DMS53 (cell line): ENCODE measurements at regions not wholly inside any gene's neighbourhood (a gene's known extent, or its start where the extent isn't known, plus 50 kb on each side); places are given as distances from the start of the nearest gene placed in this dataset.

Source experiments
- DNase-seq: peaks from one replicate; lab custom pipeline; 2025; lab: John Stamatoyannopoulos, UW

DNA sequence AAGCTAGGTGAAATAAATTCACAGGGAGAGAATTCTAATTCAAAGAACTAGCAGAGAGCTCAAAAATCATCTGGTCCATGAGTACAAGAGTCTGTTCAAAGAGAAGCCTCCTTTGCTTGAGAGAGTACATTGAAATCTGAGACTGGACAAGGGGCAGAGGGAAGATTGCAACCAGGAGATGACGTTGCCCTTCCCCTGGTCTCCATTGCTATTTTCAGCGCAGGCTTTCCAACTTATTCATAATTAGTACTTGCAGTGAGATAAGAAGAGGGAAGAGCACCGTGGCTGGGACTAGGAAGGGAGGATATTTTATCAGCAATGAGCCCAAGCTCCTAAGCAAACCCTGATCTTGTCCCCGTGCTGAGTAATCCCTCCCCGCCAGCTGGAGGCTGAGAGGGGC lies 251.8 kb upstream of the RORA start:
- DNase-seq = no peak

DNA sequence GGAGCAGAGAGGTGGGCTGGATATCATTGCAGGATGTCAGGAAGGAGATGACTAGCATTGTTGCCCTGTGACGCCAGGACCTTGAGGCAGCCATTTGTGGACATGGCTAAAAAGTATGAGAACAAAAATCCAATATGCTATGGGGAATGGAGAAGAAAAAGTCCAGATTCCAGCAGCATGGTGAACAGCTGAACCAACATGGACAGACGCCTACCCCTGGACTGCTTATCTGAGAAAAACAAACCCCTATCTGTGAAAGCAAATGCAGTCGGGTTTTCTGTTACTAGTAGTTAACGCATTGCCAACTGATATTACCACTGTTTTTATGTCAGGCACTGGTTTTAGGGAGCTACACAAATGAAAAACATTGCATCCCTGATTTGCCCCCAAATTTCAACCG lies 251.2 kb upstream of the RORA start:
- no peak for DNase-seq

DNA sequence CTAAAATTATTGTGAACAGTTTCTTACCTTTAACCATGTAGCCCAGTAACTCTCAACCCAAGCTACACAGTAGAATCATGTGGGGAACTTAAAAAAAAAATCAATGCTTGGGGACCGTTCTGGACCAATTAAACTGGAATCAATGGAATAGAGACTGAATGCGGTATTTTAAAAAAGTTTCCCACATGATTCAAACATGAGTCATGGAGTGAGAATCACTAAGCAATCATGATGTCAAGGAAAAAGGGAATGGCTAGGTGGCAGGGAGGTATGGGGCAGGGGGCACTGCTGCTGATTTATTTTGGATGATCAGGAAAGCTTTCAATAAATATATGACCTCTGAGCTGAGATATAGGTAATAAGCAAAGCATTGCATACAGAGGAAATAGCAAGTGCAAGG lies 250.5 kb upstream of the RORA start:
- no peak for DNase-seq

DNA sequence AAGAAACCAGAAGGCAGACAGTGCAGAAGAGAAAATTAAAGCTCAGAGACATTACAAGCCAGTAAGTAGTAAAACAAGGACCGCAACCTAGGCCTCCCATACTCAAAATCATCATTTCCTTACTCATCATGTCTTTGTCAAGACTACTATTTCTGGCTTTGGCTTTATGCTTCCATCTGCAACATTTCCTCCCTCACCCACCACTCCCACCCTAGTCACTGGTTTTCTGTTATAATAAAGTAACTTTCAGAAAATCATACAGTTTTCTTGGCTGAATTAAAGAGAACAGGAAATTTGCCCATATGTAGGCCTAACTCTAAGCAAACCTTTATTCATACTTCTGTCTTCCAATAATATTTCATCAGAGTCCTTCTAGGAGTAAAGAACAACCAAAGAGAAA lies 247.6 kb upstream of the RORA start:
- no peak for DNase-seq

DNA sequence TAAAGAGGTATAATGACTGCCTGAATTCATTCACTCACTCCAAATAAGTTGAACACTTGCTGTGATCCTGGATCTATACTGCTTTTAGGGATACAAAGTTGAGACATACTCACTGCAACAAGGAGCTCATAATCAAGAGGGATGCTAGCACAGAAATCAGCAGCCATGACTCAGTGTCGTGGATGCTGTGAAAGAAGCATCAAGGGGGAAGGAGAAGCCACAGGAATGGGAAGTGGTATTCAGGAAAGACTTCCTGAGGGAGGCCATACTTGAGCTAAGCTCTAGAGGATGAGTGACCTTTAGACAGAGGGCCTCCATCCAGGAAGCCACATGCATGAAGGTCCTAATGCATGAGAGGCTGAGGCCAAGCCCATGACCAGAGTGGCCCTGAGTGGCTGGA lies 245.7 kb upstream of the RORA start:
- DNase-seq = no peak

DNA sequence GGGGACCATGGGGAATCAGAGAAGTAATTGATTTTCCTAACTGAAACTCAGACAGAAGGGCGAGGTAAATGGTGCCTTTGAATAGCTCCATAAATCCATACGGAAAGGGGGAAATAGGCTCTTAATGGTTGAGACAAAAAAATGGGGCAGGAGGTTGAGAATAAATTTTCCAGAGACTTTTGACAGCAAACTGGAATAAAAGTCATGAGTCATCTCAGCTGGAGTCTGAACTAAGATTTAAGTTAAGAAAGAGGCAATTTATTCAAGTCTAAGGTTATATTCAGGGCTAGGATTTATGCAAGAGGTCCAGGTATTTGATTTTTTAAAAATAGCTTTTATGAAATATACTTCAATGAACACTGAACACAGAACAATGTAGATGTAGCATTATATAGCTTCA lies 238.7 kb upstream of the RORA start:
- DNase-seq = no peak

DNA sequence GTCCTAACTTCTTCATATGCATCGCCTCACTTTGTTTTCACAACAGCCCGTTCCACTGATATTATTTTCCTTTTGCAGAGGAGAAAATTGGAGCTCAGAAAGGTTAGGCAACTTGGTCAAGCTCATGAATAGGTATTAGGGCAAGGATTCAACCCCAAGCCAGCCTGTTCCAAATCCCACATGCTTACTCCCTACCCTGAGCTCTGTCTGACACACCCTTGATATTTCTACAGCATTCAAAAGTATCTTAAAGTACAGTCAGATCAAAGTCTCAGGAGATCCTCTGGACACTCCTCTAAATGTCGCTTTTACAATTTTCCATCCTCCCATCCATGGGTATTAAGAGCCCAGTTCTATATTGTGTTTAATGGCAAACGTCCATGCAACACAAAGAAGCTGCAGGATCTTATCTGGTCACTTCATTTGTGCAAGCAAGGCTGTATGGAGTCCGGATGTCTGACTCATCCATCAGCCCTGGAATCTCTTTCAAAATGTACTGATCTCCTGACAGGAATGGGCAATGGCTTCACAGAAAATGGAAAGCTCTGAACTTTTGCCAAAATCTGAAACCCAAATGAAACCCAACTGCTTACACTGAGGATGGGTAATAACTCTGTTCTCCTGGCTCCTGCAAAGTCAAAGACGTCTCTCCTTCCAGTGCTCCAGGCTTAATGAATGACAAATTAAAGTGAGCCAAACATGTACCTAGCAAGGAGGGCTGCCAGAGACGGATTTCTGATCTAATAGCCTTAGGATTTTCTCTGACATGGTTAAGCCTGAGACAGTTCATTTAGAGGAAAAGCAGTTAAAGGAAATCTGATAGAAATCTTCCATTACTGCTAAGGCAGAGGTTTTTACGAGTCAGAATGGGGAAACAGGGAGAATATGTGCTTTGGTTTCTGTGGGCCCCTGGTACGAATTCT lies 230.9 kb upstream of the RORA start:
- peak; percentile 13 for DNase-seq

DNA sequence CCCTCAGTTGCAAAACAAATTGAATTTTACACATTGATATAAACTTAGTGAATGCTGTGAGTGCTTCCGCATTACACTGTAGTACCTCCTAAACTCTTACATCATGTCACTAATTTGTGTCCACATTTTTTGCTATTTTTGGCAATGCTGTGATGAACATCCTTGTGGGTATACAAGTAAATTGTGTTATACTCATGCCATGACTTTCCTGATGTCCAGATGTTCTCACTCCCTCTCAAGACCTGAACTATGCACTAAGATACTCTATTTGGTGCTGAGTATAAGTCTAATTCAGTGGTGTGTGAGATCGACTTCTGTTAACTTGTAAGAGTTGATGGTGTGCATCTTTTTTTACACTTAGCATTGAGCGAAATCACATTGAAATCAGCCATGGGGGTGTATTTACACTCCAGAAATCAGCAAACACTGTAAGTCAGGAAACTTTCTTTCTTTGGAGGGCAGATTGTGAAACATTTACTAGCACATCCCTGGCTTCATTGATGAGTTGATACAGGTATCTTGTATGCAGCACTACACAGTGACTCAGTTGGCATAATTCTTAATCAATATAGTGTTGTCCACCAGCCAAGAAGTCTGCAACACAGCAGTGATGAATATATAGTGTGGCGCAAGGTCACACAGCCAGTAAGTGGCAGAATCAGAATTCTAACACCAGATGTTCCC lies 228.1 kb upstream of the RORA start:
- DNase-seq = no peak

DNA sequence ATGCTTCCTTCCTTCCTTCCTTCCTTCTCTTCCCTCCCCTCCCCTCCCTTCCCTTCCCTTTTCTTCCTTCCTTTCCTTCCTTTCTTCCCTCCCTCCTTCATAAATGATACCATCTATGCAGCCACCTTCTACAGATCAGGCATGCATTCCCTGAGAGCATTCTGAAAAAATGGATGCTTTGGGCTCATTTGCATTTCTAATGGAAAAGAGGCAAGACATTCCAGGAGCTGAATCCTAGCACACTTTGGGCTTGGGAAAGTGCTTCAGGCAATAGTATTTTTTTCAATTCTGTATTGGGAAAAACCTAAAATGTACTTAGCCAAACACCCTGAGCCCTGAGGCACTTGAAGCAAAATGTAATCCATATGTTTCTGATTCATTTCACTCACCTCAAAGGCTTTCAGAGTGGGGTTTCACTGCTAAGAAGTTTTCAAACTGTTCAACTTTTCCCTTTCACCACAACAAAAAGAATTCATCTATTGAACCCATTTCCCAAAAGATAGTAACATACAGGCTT lies 220.1 kb upstream of the RORA start:
- DNase-seq = no peak

DNA sequence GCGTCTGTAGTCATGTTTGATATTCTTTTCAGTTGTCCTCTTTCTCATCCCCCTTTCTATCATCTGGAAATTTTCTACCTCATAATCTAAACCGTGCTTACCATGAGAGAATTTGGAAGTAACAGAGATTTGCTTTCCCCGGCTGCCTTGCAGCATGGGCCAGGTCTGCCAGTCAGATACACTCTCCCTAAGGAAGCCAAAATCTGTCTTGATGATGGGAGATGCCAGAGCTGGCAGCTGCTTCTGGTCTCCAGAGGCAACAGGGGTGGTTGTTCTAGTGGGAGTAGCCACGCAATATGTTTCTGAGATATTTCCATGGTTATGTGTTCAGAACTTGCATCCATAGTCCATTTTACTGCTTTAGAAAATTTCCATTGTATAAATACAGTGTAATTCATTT lies 218.9 kb upstream of the RORA start:
- DNase-seq = no peak

DNA sequence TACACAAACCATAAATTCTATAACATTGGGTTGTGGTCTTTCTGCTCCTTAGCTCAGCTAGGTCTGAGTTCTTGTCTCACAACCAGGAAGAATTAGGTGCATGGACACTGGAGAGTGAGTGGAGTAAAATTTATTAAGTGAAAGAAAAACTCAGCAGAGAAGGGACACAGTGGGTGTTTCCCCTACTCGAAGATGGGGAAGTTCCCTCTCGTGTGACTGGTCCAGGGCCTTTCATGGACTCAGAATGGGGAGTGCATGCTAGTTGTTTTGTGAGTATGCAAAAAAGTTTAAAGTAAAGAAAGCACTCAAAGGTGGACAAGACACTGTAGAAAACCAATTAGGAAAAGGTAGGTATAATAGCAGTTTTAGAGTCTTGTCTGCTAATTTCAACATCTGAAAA lies 215.5 kb upstream of the RORA start:
- no peak for DNase-seq

DNA sequence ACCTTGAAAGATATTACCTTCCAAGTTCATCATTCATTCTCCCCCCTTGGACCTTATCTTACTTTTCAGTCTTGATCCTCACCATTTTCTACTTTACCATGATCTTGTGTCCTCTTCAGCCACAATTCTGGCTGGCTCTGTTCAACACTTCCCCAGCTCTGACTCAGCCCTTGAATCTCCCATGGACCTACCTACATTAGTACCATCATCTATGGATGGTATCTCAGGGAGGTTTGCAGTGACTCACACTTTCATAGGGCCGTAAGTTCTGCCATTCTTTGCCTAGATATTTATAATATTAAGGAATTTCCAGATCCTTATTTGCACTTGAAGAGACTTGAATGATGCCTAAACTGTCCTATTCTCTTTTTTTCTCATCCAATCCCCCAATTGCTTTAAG lies 213.7 kb upstream of the RORA start:
- DNase-seq = no peak

DNA sequence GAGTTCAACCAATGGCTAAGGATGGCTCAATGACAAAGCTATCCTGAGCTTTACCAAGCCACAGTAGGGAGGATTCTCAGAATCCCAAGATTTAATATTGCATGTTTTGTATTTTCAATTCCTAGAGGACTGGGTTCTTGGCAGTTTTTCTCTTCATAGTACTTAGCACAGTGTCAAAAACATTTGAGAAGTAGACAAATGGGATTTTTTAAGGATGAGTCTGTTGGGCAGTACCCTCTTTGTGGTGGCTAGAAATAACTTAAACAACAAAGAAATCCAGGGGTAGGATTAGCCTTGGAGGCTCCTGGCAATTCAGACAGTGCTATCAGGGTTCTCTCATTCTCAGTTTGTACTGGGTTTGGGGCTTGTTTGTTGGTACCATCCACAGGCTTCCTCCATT lies 212.8 kb upstream of the RORA start:
- DNase-seq = no peak

DNA sequence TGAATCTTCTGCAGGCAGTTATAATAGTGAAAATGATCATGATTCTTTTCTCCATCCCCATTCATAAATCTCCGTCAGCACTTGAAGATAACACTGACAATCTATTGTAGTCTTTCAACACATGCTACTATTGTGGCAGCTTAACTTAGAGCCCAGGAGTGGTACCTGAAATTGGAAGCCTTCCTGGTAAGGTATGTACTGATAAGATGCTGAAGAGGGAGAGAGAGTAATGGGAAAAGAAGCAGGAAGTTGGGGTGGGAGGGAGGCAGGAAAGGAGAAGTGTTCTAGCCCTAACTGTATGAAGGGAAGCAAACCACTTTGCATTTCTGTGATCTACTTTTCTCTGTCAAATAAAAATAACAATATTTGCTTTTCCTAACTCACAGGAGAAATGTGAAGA lies 197.4 kb upstream of the RORA start:
- DNase-seq = no peak

DNA sequence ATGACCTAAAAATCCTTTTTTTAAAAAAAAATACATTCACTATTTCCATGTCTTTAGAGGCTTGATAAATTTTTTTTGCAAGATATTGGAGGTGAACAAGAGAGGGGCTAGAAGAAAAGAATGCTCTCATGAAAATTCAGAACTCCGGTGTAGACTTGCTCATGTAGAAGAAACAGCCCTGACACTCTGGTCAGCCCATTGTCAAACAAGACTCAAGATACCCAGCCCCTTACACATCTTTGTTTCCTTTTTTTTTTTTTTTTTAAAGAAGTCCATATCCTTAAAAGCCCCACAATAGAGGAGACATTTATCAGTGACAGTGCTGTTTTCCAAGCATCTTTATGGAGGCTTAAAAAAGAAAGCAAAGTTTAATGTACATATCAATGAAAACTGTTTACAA lies 196.8 kb upstream of the RORA start:
- DNase-seq = no peak

DNA sequence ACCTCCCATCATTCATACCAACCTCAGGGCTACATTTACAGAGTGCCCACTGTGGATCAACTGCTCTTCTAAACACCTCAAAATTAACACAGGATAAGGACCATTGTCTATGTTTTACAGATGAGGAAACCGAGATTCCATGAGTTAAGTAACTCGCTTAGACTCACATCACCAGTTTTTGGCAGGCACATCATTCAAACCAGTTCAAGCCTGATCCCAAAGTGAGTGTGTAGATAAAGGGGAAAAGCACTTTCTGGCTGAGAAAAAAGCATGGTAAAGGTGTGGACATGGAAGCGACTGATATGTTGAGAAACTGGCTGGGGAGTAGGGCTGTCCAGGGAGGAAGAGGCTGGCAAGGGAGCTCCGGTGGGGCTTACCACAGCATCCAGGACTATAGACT lies 193.7 kb upstream of the RORA start:
- no peak for DNase-seq

DNA sequence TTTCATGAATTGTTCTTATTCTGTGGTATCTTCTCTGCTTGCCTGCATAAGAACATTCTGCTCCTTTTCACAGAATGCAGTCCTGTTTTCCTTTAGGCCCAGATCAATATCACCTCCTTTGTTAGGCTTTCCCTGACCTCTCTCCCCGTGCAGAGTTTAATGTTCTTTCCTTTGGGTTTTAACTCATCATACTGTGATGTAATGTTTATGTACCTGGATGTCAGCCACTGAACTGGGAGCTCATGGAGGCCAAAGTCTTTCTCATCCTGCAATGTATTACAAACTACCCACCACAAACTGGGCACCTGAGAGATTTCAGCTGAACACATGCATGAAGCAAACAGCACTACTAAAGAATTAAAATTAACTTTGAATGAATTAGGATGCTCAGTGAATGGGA lies 192.8 kb upstream of the RORA start:
- DNase-seq = no peak

DNA sequence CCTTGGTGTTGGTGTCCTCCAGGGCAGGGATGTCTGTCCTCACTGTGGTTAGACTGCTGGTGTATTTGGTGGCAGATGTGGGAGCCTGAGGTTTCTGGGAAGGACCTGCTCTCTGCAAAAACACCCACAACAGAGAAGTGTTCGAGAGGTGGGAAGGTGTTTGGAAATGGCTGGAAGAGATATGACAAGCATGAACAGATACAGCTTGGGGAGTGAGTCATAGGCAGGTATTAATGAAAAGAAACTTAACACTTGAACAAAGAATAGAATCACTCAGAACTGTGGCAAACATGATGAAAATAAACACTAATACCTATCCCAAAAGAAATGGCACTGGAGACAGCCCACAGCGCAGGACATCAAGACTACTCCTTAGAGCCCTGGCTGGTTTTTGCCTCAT lies 192.4 kb upstream of the RORA start:
- peak; percentile 6 for DNase-seq

DNA sequence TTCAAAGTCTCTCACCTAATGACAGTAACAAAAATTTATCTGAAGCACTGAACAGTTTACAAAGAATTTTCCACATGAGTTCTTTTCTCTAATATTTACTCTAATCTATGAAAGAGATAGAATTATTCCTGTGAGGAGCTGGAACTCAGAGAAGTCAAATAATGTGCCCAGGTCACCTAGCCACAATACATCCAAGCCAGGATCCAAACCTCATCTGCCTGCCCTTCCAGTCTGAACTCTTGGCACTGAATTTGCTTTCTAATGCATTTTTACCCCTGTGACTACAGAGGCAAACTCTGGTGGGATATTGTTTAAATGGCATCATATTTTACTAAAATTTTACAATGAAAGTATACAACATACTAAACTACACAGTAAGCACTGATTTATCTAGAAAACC lies 191.4 kb upstream of the RORA start:
- no peak for DNase-seq

DNA sequence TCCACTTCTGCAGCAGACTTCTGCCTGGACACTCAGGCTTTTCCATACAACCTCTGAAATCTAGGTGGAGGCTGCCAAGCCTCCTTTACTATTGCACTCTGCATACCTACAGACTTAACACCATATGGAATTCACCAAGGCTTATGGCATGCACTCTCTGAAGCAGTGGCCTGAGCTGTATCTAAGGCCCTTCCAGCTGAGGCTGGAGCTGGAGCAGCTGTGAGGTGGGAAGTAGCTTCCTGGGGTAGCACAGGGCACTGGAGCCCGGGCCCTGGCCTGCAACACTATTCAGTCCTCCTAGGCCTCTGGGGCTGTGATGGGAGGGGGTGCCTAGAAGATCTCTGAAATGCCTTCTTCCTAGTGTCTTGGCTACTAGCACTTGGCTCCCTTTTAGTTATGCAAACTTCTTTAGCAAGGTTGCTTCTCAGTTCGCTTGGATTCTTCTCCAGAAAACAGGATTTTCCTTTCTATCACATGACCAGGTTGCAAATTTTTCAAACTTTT lies 186.6 kb upstream of the RORA start:
- no peak for DNase-seq

DNA sequence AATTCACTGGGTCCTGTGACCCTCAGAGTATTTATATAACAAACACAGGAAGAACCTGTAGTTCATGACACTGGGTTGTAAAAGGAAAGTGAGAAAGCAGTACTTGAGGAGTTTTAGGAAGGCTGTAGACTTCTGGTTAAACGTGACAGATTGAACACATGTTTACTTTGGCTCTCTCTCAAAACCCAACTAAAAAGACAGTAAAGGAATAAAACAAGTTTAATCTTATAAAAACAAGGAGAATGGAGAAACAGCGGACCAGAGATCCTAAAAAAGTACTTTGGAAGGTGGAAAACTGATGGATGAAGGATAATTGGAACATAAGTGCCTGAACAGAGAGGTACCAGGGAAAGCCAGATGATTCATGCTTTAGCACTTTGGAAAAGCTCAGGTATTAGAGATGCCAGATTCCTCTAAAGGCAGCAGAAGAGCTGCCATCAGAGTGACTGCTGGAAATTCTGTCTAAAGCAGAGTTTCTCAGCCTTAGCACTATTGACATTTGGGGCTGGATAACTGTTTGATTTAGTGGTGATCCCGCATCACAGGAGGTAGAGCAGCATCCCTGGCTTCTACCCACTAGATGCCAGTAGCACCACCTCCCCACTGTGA lies 182.9 kb upstream of the RORA start:
- DNase-seq = peak; percentile 48

DNA sequence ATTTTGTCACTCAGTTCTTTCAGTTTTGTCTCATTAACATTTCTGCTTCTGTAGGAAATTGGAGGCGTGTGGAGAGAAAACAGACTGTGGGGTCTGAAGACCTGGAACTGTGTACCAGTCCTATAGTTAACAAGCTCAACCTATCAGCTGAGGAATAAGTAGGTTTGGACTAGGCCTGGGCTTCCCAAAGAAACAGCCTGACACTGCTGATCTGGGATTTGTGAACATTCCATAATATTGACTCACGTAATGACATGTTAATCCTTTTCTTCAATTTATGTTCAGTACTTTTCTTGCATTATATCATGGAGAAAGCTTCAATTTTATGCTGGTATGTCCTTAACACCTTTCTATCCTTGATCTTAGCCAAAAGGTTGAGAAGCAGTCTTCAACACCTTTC lies 181.6 kb upstream of the RORA start:
- DNase-seq = no peak

DNA sequence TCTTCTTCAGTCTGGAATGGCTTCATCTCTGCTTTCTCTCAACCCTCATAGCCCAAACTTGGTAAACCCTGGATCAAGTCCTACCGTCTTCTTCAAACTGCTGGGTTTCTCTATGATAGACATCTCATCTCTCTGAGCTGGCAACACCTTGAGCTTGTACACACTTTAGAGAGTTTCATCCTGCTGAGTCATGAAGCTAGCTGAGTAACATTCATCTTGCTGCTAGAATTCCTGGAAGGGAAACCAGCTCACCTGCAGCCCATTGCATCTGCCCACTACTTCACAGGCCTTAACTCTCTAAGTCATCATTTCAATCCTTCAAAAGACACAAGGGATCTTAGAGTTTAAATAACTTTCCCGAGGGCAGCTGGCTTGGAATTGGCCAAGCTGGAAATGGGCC lies 175.5 kb upstream of the RORA start:
- DNase-seq = peak; percentile 42
